Mucosa of descending colon (tissue), 3 donors: ENCODE measurements at regions not wholly inside any gene's neighbourhood (a gene's known extent, or its start where the extent isn't known, plus 50 kb on each side); places are given as distances from the start of the nearest gene placed in this dataset.

Source experiments
- ATAC-seq: fragments of 200-7000 bp; cut with Tn5 transposase; one replicate; pipeline ENCODE4 v1.9.1; 2020; ENCODE audit warnings: mild to moderate bottlenecking, moderate library complexity
- DNase-seq, 3 donors: peaks; one replicate each; pipeline ENCODE4 v3.0.0-alpha.2; 2020
- H3K36me3 ChIP-seq: fragments of 200-600 bp; one replicate; pipeline ENCODE4 v1.8.0; 2021; ENCODE audit warnings: low read depth, mild to moderate bottlenecking
- H3K4me1 ChIP-seq: fragments of 200-600 bp; one replicate; pipeline ENCODE4 v1.8.0; 2021; ENCODE audit warnings: low read depth, mild to moderate bottlenecking
- H3K4me3 ChIP-seq: fragments of 200-600 bp; one replicate; pipeline ENCODE4 v1.8.0; 2021; ENCODE audit warnings: mild to moderate bottlenecking
- H3K9me3 ChIP-seq: fragments of 200-600 bp; one replicate; pipeline ENCODE4 v1.8.0; 2021; ENCODE audit warnings: mild to moderate bottlenecking
- intact Hi-C, 2 donors: fragments of 100-400 bp; cut with DNase I in 1 of 2; cut with micrococcal nuclease in 1 of 2; formaldehyde crosslinking; loops; one replicate each; pipeline versions ENCODE4 v1.11.0 to v1.11.1; 2022; cut with DNase I, micrococcal nuclease
- TF ChIP-seq, protein P1 (sequence below): fragments of 200-600 bp; IDR thresholded peaks from one replicate; pipeline ENCODE4 v1.8.0; 2022; ENCODE audit warnings: antibody characterized with exemption, mild to moderate bottlenecking
- donor health status: DM: no; HTN: no; CAD: no; lungs with moderate emphysema.
- donor health status: DM: no; HTN: no; CAD: no.
- donor health status: DM: no; HTN: yes; CAD: no.

GRCh38 chr11:122505304-122506006, 150.1 kb upstream of the UBASH3B start:
- Histone ChIP-seq H3K4me3 (no peak overlapping the region), H3K9me3 (no peaks in the 10 kb centered on the region), H3K4me1 (no peaks in the 10 kb centered on the region), H3K36me3 (no peaks in the 10 kb centered on the region)
- peak; percentile 56 to 72 (median 61) for DNase-seq
- TF ChIP-seq, protein P1, sequence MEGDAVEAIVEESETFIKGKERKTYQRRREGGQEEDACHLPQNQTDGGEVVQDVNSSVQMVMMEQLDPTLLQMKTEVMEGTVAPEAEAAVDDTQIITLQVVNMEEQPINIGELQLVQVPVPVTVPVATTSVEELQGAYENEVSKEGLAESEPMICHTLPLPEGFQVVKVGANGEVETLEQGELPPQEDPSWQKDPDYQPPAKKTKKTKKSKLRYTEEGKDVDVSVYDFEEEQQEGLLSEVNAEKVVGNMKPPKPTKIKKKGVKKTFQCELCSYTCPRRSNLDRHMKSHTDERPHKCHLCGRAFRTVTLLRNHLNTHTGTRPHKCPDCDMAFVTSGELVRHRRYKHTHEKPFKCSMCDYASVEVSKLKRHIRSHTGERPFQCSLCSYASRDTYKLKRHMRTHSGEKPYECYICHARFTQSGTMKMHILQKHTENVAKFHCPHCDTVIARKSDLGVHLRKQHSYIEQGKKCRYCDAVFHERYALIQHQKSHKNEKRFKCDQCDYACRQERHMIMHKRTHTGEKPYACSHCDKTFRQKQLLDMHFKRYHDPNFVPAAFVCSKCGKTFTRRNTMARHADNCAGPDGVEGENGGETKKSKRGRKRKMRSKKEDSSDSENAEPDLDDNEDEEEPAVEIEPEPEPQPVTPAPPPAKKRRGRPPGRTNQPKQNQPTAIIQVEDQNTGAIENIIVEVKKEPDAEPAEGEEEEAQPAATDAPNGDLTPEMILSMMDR: peak; percentile 53
- peak; percentile 82 for ATAC-seq
- intact Hi-C loops: loop anchor here in 1 of 2 donors (5.0 kb wide), 2 partner anchors 298 to 848 kb away; no protein-coding TSS in a partner anchor

DNA sequence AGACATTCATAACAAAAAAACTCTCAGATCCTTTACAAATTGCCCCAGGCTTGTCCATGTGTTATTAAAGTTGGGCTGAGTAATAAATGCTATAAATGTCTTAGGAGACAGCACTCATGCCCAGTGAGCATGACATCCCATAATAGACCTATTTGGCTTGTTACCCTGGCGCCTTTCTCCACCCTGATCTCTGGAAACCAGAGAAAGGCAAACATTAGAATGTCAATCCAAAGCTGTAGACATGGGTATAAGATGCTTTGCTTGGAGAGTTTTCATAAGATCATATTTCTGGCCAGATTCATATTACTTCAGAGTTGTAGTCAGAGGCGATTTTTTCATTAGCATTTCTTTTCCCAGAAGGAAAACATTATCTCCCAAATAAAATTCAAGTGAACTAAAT, 161.3 kb upstream of the UBASH3B start:
- TF ChIP-seq, protein P1: no peak
- intact Hi-C loops: no loop called here
- Histone ChIP-seq H3K4me3 (no peak overlapping the region), H3K36me3 (no peaks in the 10 kb centered on the region), H3K9me3 (no peaks in the 10 kb centered on the region), H3K4me1 (no peaks in the 10 kb centered on the region)
- ATAC-seq: no peak
- no peak for DNase-seq

GRCh38 chr11:122491509-122491908, 164.0 kb upstream of the UBASH3B start:
- ATAC-seq (no peak), DNase-seq (no peak)
- no peak overlapping the region for H3K4me3 ChIP-seq
- H3K36me3 ChIP-seq: no peaks in the 10 kb centered on the region
- TF ChIP-seq, protein P1: no peak
- H3K4me1 ChIP-seq: no peaks in the 10 kb centered on the region
- intact Hi-C loops: no loop called here
- H3K9me3 ChIP-seq: no peaks in the 10 kb centered on the region

DNA sequence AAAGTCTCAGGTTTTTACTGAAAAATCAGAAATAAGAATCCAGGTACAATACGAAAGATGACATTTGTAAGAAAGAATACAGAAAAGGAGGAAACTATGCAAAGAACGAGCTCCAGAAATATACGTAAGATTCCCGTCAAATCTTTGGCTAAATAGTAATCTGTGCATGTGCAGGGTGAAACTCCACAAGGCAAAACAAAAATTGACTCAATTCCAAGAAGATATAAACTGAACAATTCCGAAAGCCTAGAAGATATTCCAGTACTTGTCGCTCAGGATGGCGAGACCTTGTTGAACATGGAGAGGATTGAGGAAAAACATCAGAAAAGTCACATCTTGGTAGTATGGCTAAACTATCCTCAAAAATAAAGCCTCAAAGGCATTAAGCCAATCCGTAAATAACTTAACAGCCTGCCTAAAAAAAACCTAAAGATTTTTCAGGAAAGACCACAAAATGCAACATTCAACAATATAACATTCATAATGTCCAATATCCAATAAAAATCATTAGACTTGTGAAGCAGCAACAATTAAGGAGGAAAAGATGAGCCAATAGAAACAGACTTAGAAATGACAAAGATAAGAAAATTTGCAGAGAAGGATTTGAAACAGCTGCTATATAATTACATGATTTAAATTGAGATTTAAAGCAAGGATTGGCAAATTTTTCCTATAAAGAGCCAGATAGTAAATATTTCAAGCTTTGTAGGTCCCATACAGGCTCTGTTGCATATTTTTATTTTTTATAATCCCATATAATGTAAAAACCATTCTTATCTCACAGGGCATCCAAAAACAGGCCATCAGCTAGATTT, 166.4 kb upstream of the UBASH3B start:
- Histone ChIP-seq H3K9me3 (peaks cover 1% of the 10 kb centered on the region), H3K4me1 (no peaks in the 10 kb centered on the region), H3K4me3 (no peak overlapping the region), H3K36me3 (no peaks in the 10 kb centered on the region)
- no peak for ATAC-seq
- TF ChIP-seq, protein P1: no peak
- no peak for DNase-seq
- intact Hi-C loops: no loop called here

GRCh38 chr11:122487669-122488068, 167.9 kb upstream of the UBASH3B start:
- no peaks in the 10 kb centered on the region for H3K36me3 ChIP-seq
- no peak overlapping the region for H3K4me3 ChIP-seq
- no peak for ATAC-seq
- H3K9me3 ChIP-seq: peaks cover 11% of the 10 kb centered on the region
- TF ChIP-seq, protein P1: no peak
- DNase-seq: no peak
- intact Hi-C loops: no loop called here
- H3K4me1 ChIP-seq: no peaks in the 10 kb centered on the region
